ENCODE measurements at regions not wholly inside any gene's neighbourhood (a gene's known extent, or its start where the extent isn't known, plus 50 kb on each side); places are given as distances from the start of the nearest gene placed in this dataset.

DNA sequence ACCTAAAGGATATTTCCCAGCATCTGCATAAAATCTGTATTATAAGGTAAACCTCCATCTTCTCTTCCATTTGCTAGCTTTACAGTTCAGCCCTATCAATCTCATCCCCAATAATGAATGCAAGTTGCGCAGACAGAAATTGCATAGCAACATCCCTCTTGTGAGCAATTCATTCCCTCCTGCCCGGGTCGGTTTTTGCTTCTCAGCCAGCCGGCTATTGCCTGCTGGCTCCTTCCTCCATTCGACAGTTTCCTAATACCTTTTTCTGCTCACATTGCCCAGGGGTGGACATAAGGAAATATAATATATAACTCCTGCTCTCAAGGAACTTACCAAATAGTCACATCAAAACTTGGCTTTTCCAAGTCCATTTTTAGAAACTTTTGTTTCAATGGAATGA, 125.2 kb downstream of the FGF9 start:
- H3K4me1 ChIP-seq (ENCODE audit: control insufficient read depth, insufficient read depth, low read length) = no peaks in the 10 kb centered on the region
- H3K9ac ChIP-seq (ENCODE audit: extremely low read depth, low read length, poor library complexity, severe bottlenecking) = no peak overlapping the region
- no peaks in the 10 kb centered on the region for H3K36me3 Mint-ChIP-seq (ENCODE audit: low read depth)
- no peaks in the 10 kb centered on the region for H3K27me3 ChIP-seq (ENCODE audit: control insufficient read depth, insufficient read depth, low read length, poor library complexity, severe bottlenecking)
- H3K27ac ChIP-seq (ENCODE audit: low read depth, low read length) = peak overlapping the region; percentile 63
- no peak for DNase-seq
- 84 to 93% methylated on average over 4 to 5 of the region's 5 CpGs for WGBS, 2 experiments (ENCODE audit: insufficient coverage in 1 of 2, insufficient read length in 1 of 2)
- TF ChIP-seq, protein P1, sequence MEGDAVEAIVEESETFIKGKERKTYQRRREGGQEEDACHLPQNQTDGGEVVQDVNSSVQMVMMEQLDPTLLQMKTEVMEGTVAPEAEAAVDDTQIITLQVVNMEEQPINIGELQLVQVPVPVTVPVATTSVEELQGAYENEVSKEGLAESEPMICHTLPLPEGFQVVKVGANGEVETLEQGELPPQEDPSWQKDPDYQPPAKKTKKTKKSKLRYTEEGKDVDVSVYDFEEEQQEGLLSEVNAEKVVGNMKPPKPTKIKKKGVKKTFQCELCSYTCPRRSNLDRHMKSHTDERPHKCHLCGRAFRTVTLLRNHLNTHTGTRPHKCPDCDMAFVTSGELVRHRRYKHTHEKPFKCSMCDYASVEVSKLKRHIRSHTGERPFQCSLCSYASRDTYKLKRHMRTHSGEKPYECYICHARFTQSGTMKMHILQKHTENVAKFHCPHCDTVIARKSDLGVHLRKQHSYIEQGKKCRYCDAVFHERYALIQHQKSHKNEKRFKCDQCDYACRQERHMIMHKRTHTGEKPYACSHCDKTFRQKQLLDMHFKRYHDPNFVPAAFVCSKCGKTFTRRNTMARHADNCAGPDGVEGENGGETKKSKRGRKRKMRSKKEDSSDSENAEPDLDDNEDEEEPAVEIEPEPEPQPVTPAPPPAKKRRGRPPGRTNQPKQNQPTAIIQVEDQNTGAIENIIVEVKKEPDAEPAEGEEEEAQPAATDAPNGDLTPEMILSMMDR (conservative IDR thresholded peaks at IDR 0.05) = no peak
- no peaks in the 10 kb centered on the region for H3K36me3 ChIP-seq (ENCODE audit: control insufficient read depth, insufficient read depth, low read length)
- no peak overlapping the region for H3K4me3 ChIP-seq (ENCODE audit: low read length)
- H3K4me3 Mint-ChIP-seq = no peak overlapping the region
- H3K9me3 ChIP-seq (ENCODE audit: control insufficient read depth, low read length) = no peaks in the 10 kb centered on the region
- peaks cover under 1% of the 10 kb centered on the region for H3K9me3 Mint-ChIP-seq
- no peak overlapping the region for H3K27ac Mint-ChIP-seq
- H3K4me1 Mint-ChIP-seq = no peaks in the 10 kb centered on the region
- H3K27me3 Mint-ChIP-seq (ENCODE audit: insufficient read depth) = no peaks in the 10 kb centered on the region

DNA sequence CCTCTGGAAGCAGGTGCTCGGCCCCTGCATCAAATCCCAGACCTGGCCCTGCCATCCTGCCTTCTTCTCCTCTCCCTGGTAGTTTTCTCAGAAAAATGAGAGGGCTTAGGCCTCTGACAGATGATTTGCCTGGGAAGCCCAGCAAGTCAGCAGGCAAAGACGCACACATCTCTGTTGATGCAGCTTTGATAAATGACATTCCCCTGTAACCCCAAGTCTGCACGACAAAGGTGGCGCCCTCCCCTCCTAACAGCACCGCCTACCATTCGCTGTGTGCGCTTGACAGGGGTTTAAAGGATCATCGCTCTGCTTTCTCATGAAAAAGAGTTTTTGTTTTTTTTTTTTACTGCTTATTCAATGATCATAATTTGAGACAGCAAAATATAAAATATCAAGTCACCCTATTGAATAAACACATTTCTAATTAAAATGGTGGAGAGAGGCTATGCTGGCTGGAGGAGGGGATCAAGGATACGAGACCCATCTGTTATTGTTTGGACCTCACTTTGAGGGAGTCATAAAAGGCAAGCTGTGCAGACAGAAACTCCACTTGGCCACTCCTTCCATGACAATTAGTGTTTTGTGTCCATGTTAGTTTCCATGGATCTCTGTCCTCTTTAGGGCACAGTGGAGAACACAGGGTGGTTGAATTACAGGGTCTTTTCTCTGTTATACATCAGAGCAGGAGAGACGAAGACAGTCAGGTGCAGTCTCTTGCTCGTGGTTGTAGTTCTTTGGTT, 126.1 kb downstream of the FGF9 start:
- Mint-ChIP-seq H3K9me3 (no peaks in the 10 kb centered on the region), H3K36me3 (ENCODE audit: low read depth) (no peaks in the 10 kb centered on the region), H3K27me3 (ENCODE audit: insufficient read depth) (no peaks in the 10 kb centered on the region), H3K27ac (no peak overlapping the region), H3K4me3 (no peak overlapping the region), H3K4me1 (no peaks in the 10 kb centered on the region)
- Histone ChIP-seq H3K36me3 (ENCODE audit: control insufficient read depth, insufficient read depth, low read length) (no peaks in the 10 kb centered on the region), H3K4me1 (ENCODE audit: control insufficient read depth, insufficient read depth, low read length) (no peaks in the 10 kb centered on the region), H3K9me3 (ENCODE audit: control insufficient read depth, low read length) (no peaks in the 10 kb centered on the region), H3K9ac (ENCODE audit: extremely low read depth, low read length, poor library complexity, severe bottlenecking) (no peak overlapping the region), H3K27ac (ENCODE audit: low read depth, low read length) (peak overlapping the region; percentile 63), H3K4me3 (ENCODE audit: low read length) (no peak overlapping the region), H3K27me3 (ENCODE audit: control insufficient read depth, insufficient read depth, low read length, poor library complexity, severe bottlenecking) (no peaks in the 10 kb centered on the region)
- WGBS, 2 experiments (ENCODE audit: insufficient coverage in 1 of 2, insufficient read length in 1 of 2) = 75 to 86% methylated on average over 5 to 11 of the region's 11 CpGs
- TF ChIP-seq, protein P1 (conservative IDR thresholded peaks at IDR 0.05) = no peak
- DNase-seq = no peak

DNA sequence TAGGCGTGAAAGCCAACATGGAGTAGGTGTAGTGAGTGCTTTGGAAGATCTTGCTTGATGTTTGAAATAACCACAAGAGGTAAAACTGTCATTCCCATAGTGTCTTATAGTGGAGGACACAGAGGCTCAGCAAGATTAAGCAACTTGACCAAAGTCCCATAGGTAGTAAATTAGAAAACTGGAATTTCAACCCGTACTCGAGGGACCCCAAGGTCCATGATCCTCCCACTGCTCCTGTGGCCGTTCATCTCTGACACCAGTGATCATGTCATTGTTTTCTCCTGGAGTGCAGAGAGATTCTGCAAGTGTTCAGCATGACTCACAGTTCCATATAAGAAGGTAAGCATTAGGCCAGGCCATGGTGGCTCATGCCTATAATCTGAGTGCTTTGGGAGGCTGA, 126.9 kb downstream of the FGF9 start:
- H3K4me3 Mint-ChIP-seq = no peak overlapping the region
- Histone ChIP-seq H3K27ac (ENCODE audit: low read depth, low read length) (peak overlapping the region; percentile 57), H3K4me3 (ENCODE audit: low read length) (no peak overlapping the region), H3K9me3 (ENCODE audit: control insufficient read depth, low read length) (no peaks in the 10 kb centered on the region), H3K36me3 (ENCODE audit: control insufficient read depth, insufficient read depth, low read length) (no peaks in the 10 kb centered on the region), H3K9ac (ENCODE audit: extremely low read depth, low read length, poor library complexity, severe bottlenecking) (no peak overlapping the region), H3K4me1 (ENCODE audit: control insufficient read depth, insufficient read depth, low read length) (no peaks in the 10 kb centered on the region), H3K27me3 (ENCODE audit: control insufficient read depth, insufficient read depth, low read length, poor library complexity, severe bottlenecking) (no peaks in the 10 kb centered on the region)
- no peaks in the 10 kb centered on the region for H3K27me3 Mint-ChIP-seq (ENCODE audit: insufficient read depth)
- WGBS, 2 experiments (ENCODE audit: insufficient coverage in 1 of 2, insufficient read length in 1 of 2) = 82 to 86% methylated on average over 3 to 4 of the region's 4 CpGs
- no peaks in the 10 kb centered on the region for H3K36me3 Mint-ChIP-seq (ENCODE audit: low read depth)
- H3K4me1 Mint-ChIP-seq = no peaks in the 10 kb centered on the region
- no peak for DNase-seq
- TF ChIP-seq, protein P1 (conservative IDR thresholded peaks at IDR 0.05) = no peak
- H3K27ac Mint-ChIP-seq = no peak overlapping the region
- H3K9me3 Mint-ChIP-seq = no peaks in the 10 kb centered on the region
